K562 (cell line): ENCODE measurements at regions not wholly inside any gene's neighbourhood (a gene's known extent, or its start where the extent isn't known, plus 50 kb on each side); places are given as distances from the start of the nearest gene placed in this dataset.
"Not testable (repeated sequence)": the region's sequence is repeated elsewhere in the genome, so short reads cannot be mapped to it uniquely, and the experiment has no call there.

Experiments used
- ATAC-seq: fragments of 200-7000 bp; cut with Tn5 transposase; 3 replicates; pipeline ENCODE4 v1.9.1; 2020; ENCODE audit warnings: moderate library complexity
- BruUV-seq: library from RNA; stranded (reverse); fragments of 400-500 nt; replicated peaks from 2 replicates; lab custom pipeline; 2021; lab: Mats Ljungman, UMichigan
- CTCF ChIA-PET: fragments of 300-600 bp; formaldehyde crosslinking; extraction: SDS; loops from one replicate; lab custom pipeline; 2021; ENCODE audit warnings: low intra/inter-chr PET ratio; lab: Yijun Ruan, JAX
- POLR2A ChIA-PET: fragments of 300-600, 350-650 bp; sonication (Branson Sonifier 250); formaldehyde crosslinking; extraction: SDS; loops from one replicate; lab custom pipeline; 2021; ENCODE audit warnings: antibody characterized with exemption, inconsistent platforms; lab: Yijun Ruan, JAX
- DNase-seq, 4 experiments: peaks; one replicate each; pipeline versions ENCODE4 v3.0.0 to v3.0.0-alpha.2; 2011 to 2018; ENCODE audit warnings: low spot score in 3 of 4, mixed read lengths in 3 of 4; ENCODE audit errors: extremely low read depth in 1 of 4
- FAIRE-seq: peaks from 2 replicates; lab custom pipeline; 2011; peaks lifted over from hg19 to GRCh38; lab: Jason Lieb, UNC
- H2AFZ ChIP-seq: 2 replicates; pipeline ENCODE4 v1.6.0; 2011; ENCODE audit warnings: low read depth, low read length, control low read depth, inconsistent platforms
- H3K27ac ChIP-seq: fragments of 200-600 bp; 3 replicates; pipeline ENCODE4 v1.8.0; 2011; ENCODE audit warnings: low read depth, mild to moderate bottlenecking, control low read depth, inconsistent platforms, low read length, moderate library complexity, mixed read lengths; ENCODE audit errors: extremely low read depth
- H3K27me3 ChIP-seq, 2 experiments: fragments of 300-600 bp in 1 of 2; 2 replicates in 1 of 2; 3 replicates in 1 of 2; pipeline versions ENCODE4 v1.6.0 to v1.8.0; 2011; ENCODE audit warnings: inconsistent platforms in 2 of 2, low read length in 2 of 2, mild to moderate bottlenecking in 1 of 2, mixed read lengths in 1 of 2, moderate library complexity in 1 of 2; ENCODE audit not compliant: control insufficient read depth in 2 of 2, insufficient read depth in 2 of 2
- H3K36me3 ChIP-seq: fragments of 300-600 bp; 3 replicates; pipeline ENCODE4 v1.8.0; 2011; ENCODE audit warnings: mild to moderate bottlenecking, low read length, inconsistent platforms; ENCODE audit not compliant: control insufficient read depth, insufficient read depth
- H3K4me1 ChIP-seq, 2 experiments: fragments of 200-600 bp in 1 of 2; replicated peaks in 1 of 2; 2 replicates in 1 of 2; 3 replicates in 1 of 2; pipeline versions ENCODE4 v1.5.1 to v1.8.0; 2011; ENCODE audit warnings: inconsistent platforms in 2 of 2, low read length in 2 of 2, mild to moderate bottlenecking in 1 of 2, mixed read lengths in 1 of 2, moderate library complexity in 1 of 2; ENCODE audit not compliant: control insufficient read depth in 2 of 2, insufficient read depth in 2 of 2
- H3K4me2 ChIP-seq: 2 replicates; pipeline ENCODE4 v1.6.1; 2011; ENCODE audit warnings: low read length, control low read depth, inconsistent platforms, mixed read lengths; ENCODE audit not compliant: insufficient read depth
- H3K4me3 ChIP-seq: fragments of 200-600 bp; sonication (generic), shearing (Covaris generic); 2 replicates; pipeline ENCODE4 v1.5.1; 2016; ENCODE audit warnings: control low read depth, inconsistent platforms
- H3K79me2 ChIP-seq: fragments of 200-600 bp; 3 replicates; pipeline ENCODE4 v1.8.0; 2011; ENCODE audit warnings: low read length, inconsistent platforms; ENCODE audit not compliant: control insufficient read depth, insufficient read depth
- H3K9ac ChIP-seq, 2 experiments: 2 replicates each; pipeline versions ENCODE4 v1.6.0 to v1.6.1; 2011; ENCODE audit warnings: low read depth in 2 of 2, low read length in 2 of 2, control low read depth in 1 of 2, inconsistent platforms in 1 of 2, mild to moderate bottlenecking in 1 of 2, mixed read lengths in 1 of 2; ENCODE audit not compliant: insufficient read depth in 1 of 2
- H3K9me1 ChIP-seq: one replicate; pipeline ENCODE4 v1.6.0; 2011; ENCODE audit warnings: inconsistent platforms, mild to moderate bottlenecking, low read length, moderate library complexity; ENCODE audit not compliant: control insufficient read depth, insufficient read depth
- H3K9me3 ChIP-seq: replicated peaks from 2 replicates; pipeline ENCODE4 v1.5.1; 2011; ENCODE audit warnings: low read depth, low read length, inconsistent platforms; ENCODE audit not compliant: control insufficient read depth, insufficient read depth
- H4K20me1 ChIP-seq: replicated peaks from 2 replicates; pipeline ENCODE4 v1.6.1; 2011; ENCODE audit warnings: low read length, inconsistent platforms, mixed read lengths; ENCODE audit not compliant: control insufficient read depth, insufficient read depth
- CTCF ChIP-seq, 3 experiments: IDR thresholded peaks in 2 of 3; conservative IDR thresholded peaks in 1 of 3; 2 replicates each; pipeline ENCODE4 v1.5.1; 2011 to 2012; ENCODE audit warnings: low read length in 3 of 3, mild to moderate bottlenecking in 3 of 3, control low read depth in 2 of 3, improper control_type of control experiment in 1 of 3, inconsistent platforms in 1 of 3, low read depth in 1 of 3, mixed read lengths in 1 of 3, moderate library complexity in 1 of 3; ENCODE audit not compliant: insufficient read depth in 2 of 3
- HMGXB4 ChIP-seq: sonication (generic); formaldehyde crosslinking; IDR thresholded peaks from 2 replicates; pipeline ENCODE4 v1.8.1; 2023; ENCODE audit warnings: mild to moderate bottlenecking, missing genetic modification reagents
- ZKSCAN3 ChIP-seq: fragments of 250-450 bp; sonication (Bioruptor Pico); IDR thresholded peaks from 2 replicates; pipeline ENCODE4 v1.4.0; 2020
- WGBS: fragments of 100-300 bp; shearing (Covaris generic); methylation state at CpG from one replicate; pipeline ENCODE4 v1.1.6; 2016; ENCODE audit warnings: low coverage, mixed read lengths; ENCODE audit not compliant: insufficient coverage; ENCODE audit errors: missing lambda C conversion rate; 5-methylcytosine and 5-hydroxymethylcytosine counted together
- in situ Hi-C: fragments of 300-500 bp; cut with MboI; formaldehyde crosslinking; loops from 4 replicates; pipeline ENCODE4 v1.15.0; 2018; ENCODE audit warnings: inconsistent platforms, mixed read lengths
- intact Hi-C: fragments of 100-400 bp; cut with micrococcal nuclease; formaldehyde crosslinking; loops from 2 replicates; pipeline ENCODE4 v1.14.2; 2022

DNA sequence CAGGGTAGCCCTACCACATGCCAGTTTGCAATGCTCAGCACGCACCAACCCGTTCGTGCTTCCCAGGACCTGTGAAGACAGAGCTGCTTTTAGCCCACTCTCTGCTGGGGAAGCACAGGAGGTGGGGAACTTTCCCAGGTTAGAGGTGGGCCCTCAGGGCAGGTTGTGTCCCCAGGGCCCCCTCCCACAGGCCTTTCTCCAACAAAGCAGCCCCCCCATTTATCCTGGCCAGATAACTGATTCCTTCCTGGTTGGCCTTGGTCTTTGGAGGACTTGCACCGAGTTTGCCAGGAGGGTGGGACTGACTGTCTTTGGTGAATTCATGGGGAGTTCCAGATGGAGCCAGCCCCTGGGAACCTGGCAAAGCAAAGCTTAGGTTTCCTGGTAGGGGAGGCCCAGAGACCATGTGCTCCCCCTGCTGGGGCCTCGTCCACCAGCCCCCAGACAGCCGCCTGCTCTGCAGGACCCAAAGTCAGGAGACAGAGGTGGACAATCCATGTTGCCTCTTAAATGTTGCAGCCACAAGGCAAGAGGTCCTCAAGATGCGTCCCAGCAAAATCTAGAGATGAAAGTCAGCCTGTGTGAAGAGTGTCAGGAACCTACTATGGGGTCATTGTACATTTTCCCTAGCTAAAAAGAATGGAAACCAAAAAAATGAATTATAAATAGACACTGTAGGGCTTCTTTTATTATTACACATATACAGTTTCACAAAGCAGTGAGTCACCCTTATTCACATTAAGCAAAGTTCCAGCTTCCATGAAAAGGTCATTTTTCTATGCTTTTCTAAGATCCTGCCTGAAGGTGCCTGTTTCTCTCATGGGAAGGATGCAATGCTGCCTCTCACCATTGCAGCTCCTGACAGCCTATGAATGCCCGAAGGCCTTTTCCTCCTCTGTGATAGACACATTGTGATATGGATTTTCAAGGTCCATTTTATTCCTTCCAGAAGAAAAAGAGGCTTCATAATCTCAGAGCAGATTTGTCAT, 497.8 kb downstream of the PREX1 start (continued):
- TF ChIP-seq CTCF (IDR thresholded peaks at IDR 0.05 in 2 of 3, conservative IDR thresholded peaks at IDR 0.05 in 1 of 3; ENCODE audit: insufficient read depth in 2 of 3, low read depth in 1 of 3, low read length in 3 of 3): peak; percentile 39 to 49 (median 43)
- no peak for TF ChIP-seq HMGXB4 (CRISPR knock-in tag)
- TF ChIP-seq, all 486 proteins: peak for 4

DNA sequence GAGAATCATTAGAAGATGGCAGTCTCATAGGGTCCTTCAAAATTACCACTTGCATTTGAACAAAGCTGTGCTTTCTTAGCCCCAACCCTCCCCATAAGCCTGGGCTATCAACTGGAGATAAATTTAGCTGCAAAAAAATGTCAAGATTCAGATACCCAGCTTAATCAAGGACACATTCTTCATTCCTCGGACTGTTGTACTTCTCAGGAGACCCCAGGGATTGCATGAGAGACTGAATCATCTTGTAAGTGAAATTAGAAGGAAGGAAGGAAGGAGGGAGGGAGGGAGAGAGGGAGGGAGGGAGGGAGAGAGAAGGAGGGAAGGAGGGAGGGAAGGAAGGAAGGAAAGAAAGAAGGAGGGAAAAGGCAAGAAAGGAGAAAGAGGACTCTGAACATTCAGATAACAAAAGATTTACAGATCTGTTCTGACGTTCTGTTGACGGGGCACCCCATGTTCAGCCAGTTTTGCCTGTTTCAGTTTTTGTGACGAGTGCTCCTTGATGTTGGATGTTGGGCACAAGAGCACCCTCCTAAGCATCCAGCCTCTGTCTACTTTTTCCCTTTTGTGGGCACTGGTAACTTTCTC, 498.7 kb downstream of the PREX1 start:
- in situ Hi-C loops: no loop called here
- Histone ChIP-seq H3K9ac (no peak overlapping the region), H3K36me3 (no peaks in the 10 kb centered on the region), H3K4me1 (no peaks in the 10 kb centered on the region), H3K4me2 (no peak overlapping the region), H3K4me3 (no peak overlapping the region)
- ATAC-seq (no peak), DNase-seq (no peak)
- BruUV-seq: no TSS peak
- CTCF ChIA-PET: no interaction called here
- no peak for TF ChIP-seq ZKSCAN3 (CRISPR knock-in tag)
- TF ChIP-seq, all 486 proteins: peak for 0
- H2AFZ ChIP-seq: no peak overlapping the region
- no peaks in the 10 kb centered on the region for H3K9me3 ChIP-seq
- intact Hi-C loops: no loop called here
- POLR2A ChIA-PET: no interaction called here
- H3K27me3 ChIP-seq: peaks cover 0 to 24% of the 10 kb centered on the region in 2 experiments; a peak in 4 of 5 replicates
- no peaks in the 10 kb centered on the region for H4K20me1 ChIP-seq
- H3K9me1 ChIP-seq: no peaks in the 10 kb centered on the region
- no peak overlapping the region for H3K27ac ChIP-seq
- WGBS: 0% methylated on average over 4 of the region's 4 CpGs
- no peak for FAIRE-seq
- no peaks in the 10 kb centered on the region for H3K79me2 ChIP-seq

DNA sequence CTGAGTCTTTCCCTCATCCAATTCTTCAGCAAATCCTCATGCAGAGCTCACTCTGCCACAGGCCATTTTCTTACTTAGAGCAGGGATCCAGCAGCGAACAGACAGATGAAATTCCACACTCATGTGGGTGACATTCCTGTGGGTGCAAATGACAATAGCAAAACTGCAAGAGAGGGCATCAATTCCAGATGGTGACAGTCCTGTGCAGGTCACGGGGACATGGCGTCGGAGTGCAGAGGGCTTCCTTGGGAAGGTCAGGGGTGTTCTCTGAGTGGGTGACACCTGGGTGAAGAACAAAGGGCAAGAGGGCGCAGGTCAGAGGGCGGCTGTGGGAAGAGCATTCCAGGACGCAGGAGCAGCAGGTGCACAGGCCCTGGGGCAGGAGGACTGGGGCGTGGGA, 500.0 kb downstream of the PREX1 start:
- H3K9me1 ChIP-seq, DNase-seq, H3K4me3 ChIP-seq, CTCF ChIA-PET, H3K4me2 ChIP-seq, H3K27ac ChIP-seq, in situ Hi-C loops, H3K79me2 ChIP-seq, H3K9ac ChIP-seq, H3K4me1 ChIP-seq, FAIRE-seq, H3K36me3 ChIP-seq, H4K20me1 ChIP-seq, BruUV-seq, H2AFZ ChIP-seq, ATAC-seq, intact Hi-C loops, H3K9me3 ChIP-seq: not testable (repeated sequence)
- POLR2A ChIA-PET: interaction anchor here (0.6 kb wide), 2 partner anchors 107 to 344 kb away, joined by 3 read pairs; no protein-coding TSS in a partner anchor
- peaks cover 0 to 24% of the 10 kb centered on the region in 2 experiments; a peak in 4 of 5 replicates for H3K27me3 ChIP-seq
- 0% methylated on average over 8 of the region's 8 CpGs for WGBS
